ENCODE measurements at regions not wholly inside any gene's neighbourhood (a gene's known extent, or its start where the extent isn't known, plus 50 kb on each side); places are given as distances from the start of the nearest gene placed in this dataset.

GRCh38 chr5:155605920-155606319 is 592.4 kb downstream of the KIF4B start (continued):
- no peak for TF ChIP-seq CSRNP3 (CRISPR knock-in tag; IDR thresholded peaks at IDR 0.05)

- no peak for ATAC-seq
Observed at GRCh38 chr5:155616779-155617392, 603.3 kb downstream of the KIF4B start.

GRCh38 chr5:155619688-155620087 is 606.1 kb downstream of the KIF4B start:
- no peak for ATAC-seq

More at GRCh38 chr5:155616779-155617392, 603.3 kb downstream of the KIF4B start:
- no peak for TF ChIP-seq RARB (CRISPR knock-in tag; IDR thresholded peaks at IDR 0.05)
- TF ChIP-seq ISL1 (CRISPR knock-in tag; IDR thresholded peaks at IDR 0.05) = no peak
- TF ChIP-seq POU6F1 (CRISPR knock-in tag; IDR thresholded peaks at IDR 0.05; ENCODE audit: borderline replicate concordance, low read depth) = no peak
- no peak for TF ChIP-seq ZC3H10 (CRISPR knock-in tag; IDR thresholded peaks at IDR 0.05)
- no peak for TF ChIP-seq CSRNP3 (CRISPR knock-in tag; IDR thresholded peaks at IDR 0.05)
- no peak for TF ChIP-seq TCF4 (CRISPR knock-in tag; IDR thresholded peaks at IDR 0.05; ENCODE audit: borderline replicate concordance)
- no peak for TF ChIP-seq GLIS3 (CRISPR knock-in tag; IDR thresholded peaks at IDR 0.05)
- TF ChIP-seq CSDC2 (CRISPR knock-in tag; IDR thresholded peaks at IDR 0.05) = no peak
- no peak for TF ChIP-seq ZNF70 (CRISPR knock-in tag; IDR thresholded peaks at IDR 0.05)
- TF ChIP-seq PATZ1 (CRISPR knock-in tag; IDR thresholded peaks at IDR 0.05; ENCODE audit: borderline replicate concordance) = no peak
- no peak for TF ChIP-seq OSR1 (CRISPR knock-in tag; IDR thresholded peaks at IDR 0.05)
- no peak for TF ChIP-seq PPARA (CRISPR knock-in tag; IDR thresholded peaks at IDR 0.05; ENCODE audit: borderline replicate concordance)
- TF ChIP-seq BACH2 (CRISPR knock-in tag; IDR thresholded peaks at IDR 0.05; ENCODE audit: borderline replicate concordance) = no peak
- no peak for TF ChIP-seq ZNF8 (CRISPR knock-in tag; IDR thresholded peaks at IDR 0.05)

More at GRCh38 chr5:155619688-155620087, 606.1 kb downstream of the KIF4B start:
- no peak for TF ChIP-seq TSHZ2 (CRISPR knock-in tag; IDR thresholded peaks at IDR 0.05)
- TF ChIP-seq ISL1 (CRISPR knock-in tag; IDR thresholded peaks at IDR 0.05) = no peak
- TF ChIP-seq ZNF8 (CRISPR knock-in tag; IDR thresholded peaks at IDR 0.05) = no peak
- TF ChIP-seq TOX (CRISPR knock-in tag; IDR thresholded peaks at IDR 0.05; ENCODE audit: borderline replicate concordance) = no peak
- TF ChIP-seq CSRNP3 (CRISPR knock-in tag; IDR thresholded peaks at IDR 0.05) = no peak
- TF ChIP-seq CSDC2 (CRISPR knock-in tag; IDR thresholded peaks at IDR 0.05) = no peak
- no peak for TF ChIP-seq GLIS3 (CRISPR knock-in tag; IDR thresholded peaks at IDR 0.05)
- no peak for TF ChIP-seq RARB (CRISPR knock-in tag; IDR thresholded peaks at IDR 0.05)
- TF ChIP-seq ZC3H10 (CRISPR knock-in tag; IDR thresholded peaks at IDR 0.05) = no peak
- no peak for TF ChIP-seq ZFP3 (CRISPR knock-in tag; IDR thresholded peaks at IDR 0.05)
- no peak for TF ChIP-seq OSR1 (CRISPR knock-in tag; IDR thresholded peaks at IDR 0.05)

Measured in SK-N-SH treated with all-trans-retinoic acid at 6 μM for 48 hours (cell line).